ENCODE measurements at regions not wholly inside any gene's neighbourhood (a gene's known extent, or its start where the extent isn't known, plus 50 kb on each side); places are given as distances from the start of the nearest gene placed in this dataset.

GRCh38 chr2:198917926-198918720 lies 539.6 kb downstream of the SATB2 start:
- Histone ChIP-seq H3K36me3 (no peaks in the 10 kb centered on the region), H3K4me1 (ENCODE audit: low read depth) (no peaks in the 10 kb centered on the region), H3K4me3 (no peak overlapping the region), H3K27me3 (no peaks in the 10 kb centered on the region), H3K9me3 (ENCODE audit: low read depth) (no peaks in the 10 kb centered on the region), H3K27ac (no peak overlapping the region)
- no peak for DNase-seq (ENCODE audit: low read depth in 1 of 2, low spot score in 1 of 2)
- TF ChIP-seq, protein P1, sequence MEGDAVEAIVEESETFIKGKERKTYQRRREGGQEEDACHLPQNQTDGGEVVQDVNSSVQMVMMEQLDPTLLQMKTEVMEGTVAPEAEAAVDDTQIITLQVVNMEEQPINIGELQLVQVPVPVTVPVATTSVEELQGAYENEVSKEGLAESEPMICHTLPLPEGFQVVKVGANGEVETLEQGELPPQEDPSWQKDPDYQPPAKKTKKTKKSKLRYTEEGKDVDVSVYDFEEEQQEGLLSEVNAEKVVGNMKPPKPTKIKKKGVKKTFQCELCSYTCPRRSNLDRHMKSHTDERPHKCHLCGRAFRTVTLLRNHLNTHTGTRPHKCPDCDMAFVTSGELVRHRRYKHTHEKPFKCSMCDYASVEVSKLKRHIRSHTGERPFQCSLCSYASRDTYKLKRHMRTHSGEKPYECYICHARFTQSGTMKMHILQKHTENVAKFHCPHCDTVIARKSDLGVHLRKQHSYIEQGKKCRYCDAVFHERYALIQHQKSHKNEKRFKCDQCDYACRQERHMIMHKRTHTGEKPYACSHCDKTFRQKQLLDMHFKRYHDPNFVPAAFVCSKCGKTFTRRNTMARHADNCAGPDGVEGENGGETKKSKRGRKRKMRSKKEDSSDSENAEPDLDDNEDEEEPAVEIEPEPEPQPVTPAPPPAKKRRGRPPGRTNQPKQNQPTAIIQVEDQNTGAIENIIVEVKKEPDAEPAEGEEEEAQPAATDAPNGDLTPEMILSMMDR (IDR thresholded peaks at IDR 0.05; ENCODE audit: low read depth, low read length), result no peak

- no peaks in the 10 kb centered on the region for H3K4me1 ChIP-seq (ENCODE audit: low read depth)
- H3K9me3 ChIP-seq (ENCODE audit: low read depth), result no peaks in the 10 kb centered on the region
- TF ChIP-seq, protein P1 (IDR thresholded peaks at IDR 0.05; ENCODE audit: low read depth, low read length), result no peak
- DNase-seq (ENCODE audit: low read depth in 1 of 2, low spot score in 1 of 2), result no peak
- no peaks in the 10 kb centered on the region for H3K27me3 ChIP-seq
- no peak overlapping the region for H3K27ac ChIP-seq
- no peak overlapping the region for H3K4me3 ChIP-seq
- no peaks in the 10 kb centered on the region for H3K36me3 ChIP-seq
These were observed 540.5 kb downstream of the SATB2 start for GRCh38 chr2:198917275-198917674.

DNA sequence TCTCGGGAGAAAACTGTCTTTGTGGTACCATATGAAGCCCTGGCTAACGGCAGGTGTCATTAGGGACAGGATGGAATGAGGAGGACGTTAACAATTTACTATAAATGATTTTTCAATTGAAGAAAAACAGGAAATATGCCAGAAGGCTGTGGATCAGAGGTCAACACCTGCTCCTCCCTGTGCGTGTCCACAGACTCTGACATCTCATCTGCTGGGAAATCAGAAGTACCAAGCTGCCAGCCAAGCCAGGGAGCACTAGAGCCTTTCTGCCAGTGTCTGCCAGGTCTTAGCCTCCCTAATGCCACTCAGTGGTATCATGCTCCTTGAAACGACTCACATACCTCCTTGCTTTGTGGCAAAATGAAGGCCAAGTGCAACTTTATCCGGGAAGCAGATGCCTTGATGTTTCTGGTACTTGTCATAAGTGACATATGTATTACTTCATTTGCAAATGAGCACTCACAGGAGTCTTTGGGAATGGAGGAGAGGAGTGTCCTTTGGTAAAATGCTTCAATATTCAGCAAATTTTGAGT lies 541.1 kb downstream of the SATB2 start:
- Histone ChIP-seq H3K9me3 (ENCODE audit: low read depth) (no peaks in the 10 kb centered on the region), H3K27ac (no peak overlapping the region), H3K4me3 (no peak overlapping the region), H3K27me3 (no peaks in the 10 kb centered on the region), H3K4me1 (ENCODE audit: low read depth) (no peaks in the 10 kb centered on the region), H3K36me3 (no peaks in the 10 kb centered on the region)
- TF ChIP-seq, protein P1 (IDR thresholded peaks at IDR 0.05; ENCODE audit: low read depth, low read length), result no peak
- no peak for DNase-seq (ENCODE audit: low read depth in 1 of 2, low spot score in 1 of 2)

GRCh38 chr2:198913394-198914152 lies 544.2 kb downstream of the SATB2 start:
- H3K9me3 ChIP-seq (ENCODE audit: low read depth), result no peaks in the 10 kb centered on the region
- H3K27me3 ChIP-seq, result no peaks in the 10 kb centered on the region
- TF ChIP-seq, protein P1 (IDR thresholded peaks at IDR 0.05; ENCODE audit: low read depth, low read length), result no peak
- H3K27ac ChIP-seq, result no peak overlapping the region
- no peak overlapping the region for H3K4me3 ChIP-seq
- H3K36me3 ChIP-seq, result no peaks in the 10 kb centered on the region
- H3K4me1 ChIP-seq (ENCODE audit: low read depth), result no peaks in the 10 kb centered on the region
- no peak for DNase-seq (ENCODE audit: low read depth in 1 of 2, low spot score in 1 of 2)

DNA sequence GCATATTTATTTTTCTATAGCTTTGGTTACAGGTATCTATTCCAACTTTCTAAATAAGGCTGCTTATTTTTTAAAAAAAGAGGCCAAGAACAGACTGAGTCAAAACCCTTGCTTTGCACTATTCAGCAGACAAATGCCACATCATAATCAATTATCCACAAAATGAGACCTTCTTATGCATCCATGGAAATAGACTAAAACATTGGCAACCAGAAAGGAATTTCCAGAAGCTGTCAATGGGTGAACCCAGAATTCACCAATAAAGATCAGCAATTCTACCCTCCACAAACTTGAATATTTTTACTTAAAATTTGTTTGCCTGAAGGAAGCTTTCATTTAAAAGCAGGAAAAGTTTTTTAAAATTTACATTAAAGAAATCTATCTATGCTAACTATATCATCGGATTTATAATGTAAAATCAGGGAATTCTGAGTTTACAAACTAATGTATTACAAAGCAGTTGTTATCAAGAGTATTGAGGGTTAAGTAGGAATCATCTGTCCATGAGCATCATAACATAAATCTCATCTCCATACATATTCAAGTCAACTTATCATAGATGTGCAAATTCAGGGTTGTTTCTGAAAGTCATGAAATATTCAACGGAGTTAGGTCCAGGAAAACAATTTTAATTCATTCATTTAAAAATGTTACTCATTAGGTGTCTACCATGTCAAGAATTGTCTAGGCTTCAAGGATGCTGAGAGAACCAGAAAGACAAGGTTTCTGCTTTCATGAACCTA lies 548.0 kb downstream of the SATB2 start:
- no peak overlapping the region for H3K4me3 ChIP-seq
- H3K9me3 ChIP-seq (ENCODE audit: low read depth), result no peaks in the 10 kb centered on the region
- H3K27ac ChIP-seq, result no peak overlapping the region
- H3K27me3 ChIP-seq, result no peaks in the 10 kb centered on the region
- no peaks in the 10 kb centered on the region for H3K4me1 ChIP-seq (ENCODE audit: low read depth)
- DNase-seq (ENCODE audit: low read depth in 1 of 2, low spot score in 1 of 2), result no peak
- no peaks in the 10 kb centered on the region for H3K36me3 ChIP-seq
- TF ChIP-seq, protein P1 (IDR thresholded peaks at IDR 0.05; ENCODE audit: low read depth, low read length), result no peak

All from cardiac muscle cell (in vitro differentiated cells and primary cell).